MM.1S (cell line): ENCODE measurements at regions not wholly inside any gene's neighbourhood (a gene's known extent, or its start where the extent isn't known, plus 50 kb on each side); places are given as distances from the start of the nearest gene placed in this dataset.

Experiments used
- CTCF ChIP-seq: fragments of 300-600 bp; sonication (generic); IDR thresholded peaks from 2 replicates; pipeline ENCODE4 v1.5.1; 2016; ENCODE audit warnings: antibody characterized with exemption, low read length, mixed read lengths
- EZH2 ChIP-seq: fragments of 300-600 bp; sonication (generic); optimal IDR thresholded peaks from 2 replicates; pipeline ENCODE3; 2017; ENCODE audit warnings: low read depth, mild to moderate bottlenecking, antibody characterized with exemption, low read length, mixed read lengths

GRCh38 chr13:70995338-70995737 is 871.7 kb downstream of the DACH1 start:
- no peak for TF ChIP-seq EZH2
- TF ChIP-seq CTCF, result no peak
